GM18858 (cell line): ENCODE measurements at regions not wholly inside any gene's neighbourhood (a gene's known extent, or its start where the extent isn't known, plus 50 kb on each side); places are given as distances from the start of the nearest gene placed in this dataset.

ENCODE experiments used
- ATAC-seq: cut with Tn5 transposase; IDR thresholded peaks from one replicate; pipeline ENCODE4 v1.9.1; 2021; ENCODE audit not compliant: unreplicated experiment

DNA sequence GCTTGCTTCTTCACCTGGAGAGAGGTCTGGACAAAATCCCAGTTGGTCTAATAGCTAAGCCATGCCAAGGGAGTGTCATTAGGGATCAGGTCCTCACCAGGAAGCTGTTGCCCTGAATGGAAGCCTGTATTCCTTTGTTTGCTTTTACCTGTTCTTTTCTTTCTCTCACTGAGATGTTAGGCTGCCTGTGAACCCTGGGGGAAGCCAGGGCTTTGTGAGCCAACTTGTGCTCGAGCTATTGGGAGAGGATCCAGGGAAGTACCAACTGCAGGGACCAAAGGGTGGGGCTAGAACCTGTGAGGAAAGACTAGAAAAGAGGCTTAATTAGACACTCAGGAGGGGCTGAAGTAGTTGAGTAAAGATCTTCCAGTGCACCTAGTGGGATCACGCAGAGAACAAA, 451.2 kb upstream of the TLE4 start:
- ATAC-seq: no peak

DNA sequence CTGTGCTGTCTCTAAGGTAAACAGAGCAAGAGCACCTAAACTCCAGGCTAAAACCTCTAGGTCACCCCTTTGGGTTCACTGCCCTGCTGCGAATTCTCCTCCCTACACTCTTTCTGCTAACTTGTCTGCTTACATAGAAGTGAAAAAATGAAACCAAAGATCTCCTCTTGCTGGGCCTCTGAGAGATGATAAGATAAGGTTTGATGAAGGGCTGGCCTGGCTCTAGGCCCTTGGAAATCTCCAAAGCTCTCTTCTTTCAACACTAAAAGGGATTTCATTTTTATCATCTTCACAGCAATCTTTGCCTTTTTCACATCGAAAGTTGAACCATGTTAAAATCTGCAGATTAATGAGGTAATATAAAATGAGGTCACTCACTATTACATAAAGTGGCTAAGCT, 450.8 kb upstream of the TLE4 start:
- ATAC-seq: no peak

DNA sequence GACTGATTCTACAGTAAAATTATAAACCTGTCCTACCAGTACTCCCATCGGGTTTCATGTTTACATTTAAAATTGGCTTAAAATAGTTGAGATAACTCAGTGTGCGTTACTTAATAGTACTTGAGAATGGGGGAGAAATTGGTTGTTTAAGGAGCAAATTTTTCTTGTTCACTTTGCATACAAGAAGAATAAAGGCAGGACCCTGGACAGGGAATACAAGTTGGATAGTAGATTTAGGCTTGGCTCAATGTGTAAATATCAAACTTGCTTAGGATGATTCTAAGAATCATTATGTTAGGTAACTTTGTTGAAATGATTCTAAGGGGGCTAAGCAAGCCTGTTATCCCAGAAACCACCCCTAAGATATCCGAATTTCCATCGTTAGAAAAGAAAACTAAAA, 448.4 kb upstream of the TLE4 start:
- ATAC-seq: no peak

DNA sequence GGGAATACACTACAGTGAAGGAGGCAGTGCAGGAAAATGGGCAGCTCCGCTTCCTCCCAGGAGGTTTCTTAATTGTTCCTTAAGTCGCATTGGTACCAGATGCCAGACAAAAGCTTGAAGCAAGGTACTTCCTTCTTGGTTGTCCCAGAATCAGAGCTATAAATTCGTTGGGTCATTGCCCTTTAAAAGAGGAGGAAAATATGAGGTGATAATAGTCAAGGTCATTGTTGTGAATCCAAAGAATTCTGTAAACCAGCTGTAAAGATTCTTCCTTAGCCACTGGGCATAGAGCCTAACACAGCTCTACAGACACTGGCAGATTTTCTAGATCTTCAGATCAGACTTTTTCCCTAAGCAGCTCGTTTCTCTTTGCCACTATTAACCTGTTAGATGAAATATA, 444.1 kb upstream of the TLE4 start:
- ATAC-seq: no peak

DNA sequence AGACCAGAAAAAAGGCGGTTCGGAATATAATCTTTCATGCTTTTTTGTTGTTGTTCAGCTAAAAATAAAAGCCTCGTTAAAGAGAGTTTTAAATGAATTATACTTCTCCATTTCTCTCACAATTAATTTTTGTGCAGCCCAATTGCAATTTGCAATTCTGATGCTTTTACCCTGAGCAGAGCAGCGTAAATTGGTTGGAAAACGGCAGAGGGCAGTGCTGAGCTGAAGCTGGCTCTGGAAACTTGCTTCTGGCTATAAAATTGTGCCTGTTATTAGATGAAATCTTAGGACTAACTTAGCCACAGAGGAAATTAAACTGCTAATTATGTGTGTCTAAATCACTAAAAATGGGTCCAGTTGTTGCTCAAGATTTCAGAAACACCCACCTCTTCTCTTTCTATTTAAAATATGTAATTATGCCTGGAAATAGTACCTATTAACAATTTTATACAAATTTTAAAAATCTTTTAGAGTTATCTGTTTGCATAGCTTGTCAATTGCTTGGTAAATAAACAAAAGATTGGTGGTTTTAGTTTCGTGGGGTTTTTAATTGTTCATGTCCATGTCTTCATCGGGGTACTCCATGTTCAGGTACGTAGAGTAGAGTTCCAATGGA, 441.8 kb upstream of the TLE4 start:
- no peak for ATAC-seq

DNA sequence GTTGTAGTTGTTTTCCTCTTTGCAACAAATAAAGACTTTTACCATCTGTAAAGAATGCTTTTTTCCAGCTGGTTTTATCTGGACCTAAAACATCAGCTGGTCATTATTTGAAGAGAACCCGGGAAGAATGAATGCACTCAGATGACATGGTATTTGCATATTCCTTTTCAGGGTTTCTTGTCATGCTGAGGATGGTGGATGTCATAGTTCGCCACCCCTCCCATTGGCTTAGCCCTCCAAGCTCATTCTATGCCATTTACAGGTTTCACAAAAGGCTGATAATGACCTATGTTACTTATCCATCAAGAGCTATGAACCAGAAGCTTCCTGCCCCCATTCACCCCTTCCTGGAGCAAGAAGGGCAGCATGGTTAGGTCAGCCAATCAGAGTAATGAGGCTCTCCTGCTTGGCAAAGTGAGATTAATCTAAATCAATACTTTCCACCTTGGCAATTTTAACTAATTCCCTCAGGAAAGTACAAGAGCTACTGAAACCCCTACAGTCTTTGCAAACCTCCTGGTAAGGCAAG, 440.5 kb upstream of the TLE4 start:
- no peak for ATAC-seq

DNA sequence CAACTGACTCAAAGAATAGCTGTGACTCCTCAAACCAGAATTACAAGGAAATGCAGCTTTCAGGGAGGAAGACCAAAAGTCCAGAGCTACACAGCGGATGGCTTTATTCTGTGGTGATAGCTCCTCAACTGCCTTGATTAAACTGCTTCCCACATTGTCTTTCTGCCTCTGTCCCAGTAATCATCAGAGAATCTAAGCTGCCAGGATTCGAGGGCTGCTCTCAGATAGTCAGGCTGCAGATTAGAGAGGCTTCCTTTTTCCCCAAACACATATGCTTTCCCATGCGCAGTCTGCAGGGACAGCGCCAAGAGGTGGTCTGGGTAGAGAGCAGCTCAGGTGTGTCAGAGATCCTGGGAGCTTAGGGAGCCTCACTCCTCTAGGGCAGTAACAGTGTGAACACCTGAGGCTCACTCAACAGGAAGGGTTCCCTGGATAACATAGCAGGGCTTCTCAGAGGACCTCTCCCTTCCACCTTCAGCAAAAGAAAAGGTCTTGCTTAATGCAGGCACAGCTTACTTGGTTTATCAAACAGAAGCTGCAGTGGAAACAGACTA, 439.9 kb upstream of the TLE4 start:
- ATAC-seq: no peak

DNA sequence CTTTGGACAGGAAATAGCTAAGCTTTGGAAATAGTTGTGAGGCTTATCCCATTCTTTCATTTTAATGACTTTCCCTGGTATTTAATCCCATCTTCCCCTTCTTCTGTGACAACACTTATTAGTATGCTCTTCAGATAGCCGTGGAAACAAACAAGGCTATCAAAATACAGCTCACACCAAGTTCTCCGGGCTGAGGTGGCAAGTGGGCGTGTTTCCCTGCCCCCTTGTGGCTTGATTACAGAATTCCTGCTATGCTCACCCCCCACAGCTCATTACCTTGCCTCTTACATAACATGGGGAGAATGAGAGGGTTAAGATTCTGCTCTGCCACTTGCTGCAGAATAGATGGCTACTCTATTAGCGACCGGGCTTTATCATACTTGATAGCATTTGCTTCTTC, 437.1 kb upstream of the TLE4 start:
- ATAC-seq: no peak

DNA sequence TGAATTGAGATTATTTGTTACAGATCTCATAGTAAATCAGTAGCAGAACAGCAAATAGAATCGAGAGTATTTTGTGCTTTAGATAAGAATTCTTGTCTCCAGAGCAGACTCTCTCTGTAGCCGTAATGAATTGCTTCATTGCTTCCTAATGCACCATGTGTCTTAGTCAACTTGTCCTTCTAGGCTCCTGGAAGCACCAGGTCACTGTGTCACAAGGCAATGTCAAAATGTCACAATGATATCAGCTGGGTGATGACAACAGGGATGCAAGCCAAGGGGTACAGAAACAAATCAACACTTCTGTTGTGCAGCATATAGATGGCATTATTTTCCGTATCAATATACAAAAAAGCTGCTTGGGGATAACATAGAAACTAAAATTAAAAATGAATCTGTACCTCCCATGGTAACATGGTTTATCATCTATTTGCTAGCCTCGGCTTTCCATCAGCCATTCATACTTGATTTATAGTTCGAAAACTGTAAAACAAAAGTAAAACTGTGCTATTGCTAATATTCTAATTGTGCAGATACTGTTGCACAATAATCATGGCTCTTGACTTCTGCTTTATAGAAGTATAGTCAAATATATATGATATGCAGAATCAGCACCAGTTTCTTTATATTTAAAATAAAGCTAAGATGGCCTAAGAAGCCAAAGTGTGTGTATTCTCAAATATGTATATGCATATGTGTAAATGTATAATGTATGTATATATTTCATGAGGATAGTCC, 435.9 kb upstream of the TLE4 start:
- no peak for ATAC-seq

DNA sequence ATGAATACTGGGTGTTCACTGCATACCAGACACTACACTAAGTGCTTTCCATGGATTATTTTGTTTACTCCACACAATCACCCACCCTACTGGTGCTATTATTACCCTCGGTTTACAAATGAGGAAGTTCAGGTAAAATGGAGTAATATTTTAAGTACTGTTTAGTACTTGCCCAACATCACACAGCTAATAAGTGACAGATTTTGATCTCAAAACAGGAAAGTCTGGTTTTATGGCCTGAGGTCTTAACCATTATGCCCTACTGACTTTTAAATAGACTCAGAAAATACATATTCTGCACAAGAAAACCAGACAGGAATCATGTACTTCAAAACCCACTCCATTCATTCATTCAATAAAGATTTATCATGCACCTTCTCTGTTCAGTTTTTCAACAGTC, 431.0 kb upstream of the TLE4 start:
- ATAC-seq: no peak

DNA sequence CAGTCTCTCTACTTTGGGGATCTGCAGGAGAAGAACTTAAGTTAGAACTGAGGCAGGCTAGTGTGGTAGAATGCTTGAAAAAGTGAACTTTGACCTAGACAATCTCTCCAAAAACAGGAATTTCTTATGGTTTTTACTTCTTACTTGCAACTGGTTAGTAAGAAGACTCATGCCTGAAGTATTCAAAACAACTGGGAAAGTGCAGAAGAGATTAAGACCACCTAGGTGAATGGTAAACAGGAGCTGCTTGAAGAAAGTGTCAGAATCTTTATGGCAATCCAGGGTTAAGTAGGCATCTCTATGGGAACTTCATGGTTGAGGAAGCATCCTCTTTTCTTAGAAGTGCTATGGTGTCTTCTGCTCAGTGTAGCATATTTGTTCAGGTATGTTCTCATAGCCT, 428.6 kb upstream of the TLE4 start:
- ATAC-seq: no peak

DNA sequence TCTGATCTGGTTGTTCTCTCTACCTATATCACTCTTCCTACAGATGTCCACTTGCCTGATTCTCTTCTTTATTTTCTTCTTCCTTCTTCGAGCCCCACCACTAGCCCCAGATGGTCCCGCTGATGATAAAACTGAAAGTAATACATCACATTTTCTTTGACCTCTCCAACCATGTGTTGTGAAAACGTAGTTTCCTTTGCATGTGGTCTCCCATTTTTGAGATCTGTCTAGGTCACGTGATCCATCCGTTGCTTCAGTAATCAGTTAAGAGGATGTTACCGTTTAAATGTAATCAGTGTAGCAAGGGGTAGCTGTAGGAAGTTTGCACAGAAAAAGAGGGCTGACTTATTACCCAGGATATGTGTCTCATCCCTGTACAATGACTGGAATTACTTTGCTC, 426.3 kb upstream of the TLE4 start:
- no peak for ATAC-seq

DNA sequence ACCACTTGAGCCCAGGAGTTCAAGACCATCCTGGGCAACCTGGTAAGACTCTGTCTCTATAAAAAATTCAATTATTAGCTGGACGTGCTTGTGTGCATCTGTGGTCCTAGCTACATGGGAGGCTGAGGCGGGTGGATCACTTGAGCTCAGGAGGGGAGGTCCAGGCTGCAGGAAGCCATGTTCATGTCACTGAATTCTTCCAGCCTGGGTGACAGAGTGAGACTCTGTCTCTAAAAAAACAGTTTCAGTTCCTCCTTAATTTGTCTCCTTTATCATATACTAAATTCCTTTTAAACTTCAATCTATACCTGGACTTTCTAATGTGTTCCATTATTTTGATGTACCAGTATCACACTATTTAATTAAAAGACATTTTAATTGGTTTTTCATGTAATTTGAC, 422.2 kb upstream of the TLE4 start:
- no peak for ATAC-seq

DNA sequence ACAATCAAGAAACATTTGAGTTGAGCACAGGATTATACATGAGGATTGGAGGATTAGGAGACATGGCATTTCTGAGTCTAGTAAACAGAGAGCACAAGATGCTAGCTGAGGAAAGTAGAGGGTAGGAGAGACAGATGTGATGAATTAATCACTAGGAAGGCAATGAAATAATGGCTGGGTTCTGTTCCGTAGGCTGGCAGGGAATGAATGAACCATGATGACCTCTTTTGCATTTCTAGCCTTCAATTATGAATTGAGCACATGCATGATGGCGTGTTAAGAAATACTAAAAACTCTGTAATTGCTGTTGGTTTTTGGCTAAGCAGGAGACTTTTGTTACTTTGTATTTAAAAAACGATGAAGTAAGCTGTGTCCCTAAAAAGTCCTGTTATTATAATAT, 420.0 kb upstream of the TLE4 start:
- no peak for ATAC-seq

DNA sequence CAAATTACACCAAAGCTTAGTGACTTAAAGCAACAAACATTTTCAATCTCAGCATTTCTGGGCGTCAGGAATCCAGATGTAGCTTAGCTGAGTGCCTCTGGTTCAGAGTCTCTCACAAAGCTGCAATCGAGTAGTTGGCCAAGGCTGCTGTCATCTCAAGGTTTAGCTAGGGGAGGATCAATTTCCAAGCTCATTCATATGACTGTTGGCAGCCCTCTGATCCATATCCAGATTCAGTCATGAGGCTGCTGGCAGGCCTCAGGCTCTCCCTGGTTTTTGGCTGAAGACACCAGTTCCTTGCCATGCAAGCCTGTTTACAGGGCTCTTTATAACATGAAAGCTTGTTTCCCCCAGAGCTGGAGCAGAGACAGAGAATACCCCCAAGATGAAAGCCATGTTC, 419.5 kb upstream of the TLE4 start:
- ATAC-seq: no peak

DNA sequence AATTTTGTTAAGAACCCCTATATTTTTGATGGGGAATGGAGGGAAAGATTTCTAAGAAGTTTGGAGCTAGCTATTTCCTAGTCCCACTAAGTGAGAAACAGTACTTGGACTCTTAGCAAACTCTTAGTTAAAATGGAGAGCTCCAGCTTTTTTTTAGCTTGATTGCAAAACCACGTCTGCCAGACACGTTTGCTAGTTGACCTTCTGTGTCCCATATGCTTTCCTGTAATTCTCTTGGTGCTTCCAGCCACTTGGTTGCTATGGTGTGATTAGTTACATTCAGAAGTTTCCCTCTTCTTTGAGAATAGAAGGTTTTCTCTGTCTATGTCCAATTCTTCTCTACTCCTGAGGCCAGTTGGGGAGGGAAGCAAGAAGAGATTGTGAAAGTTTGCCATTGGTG, 417.0 kb upstream of the TLE4 start:
- ATAC-seq: no peak

DNA sequence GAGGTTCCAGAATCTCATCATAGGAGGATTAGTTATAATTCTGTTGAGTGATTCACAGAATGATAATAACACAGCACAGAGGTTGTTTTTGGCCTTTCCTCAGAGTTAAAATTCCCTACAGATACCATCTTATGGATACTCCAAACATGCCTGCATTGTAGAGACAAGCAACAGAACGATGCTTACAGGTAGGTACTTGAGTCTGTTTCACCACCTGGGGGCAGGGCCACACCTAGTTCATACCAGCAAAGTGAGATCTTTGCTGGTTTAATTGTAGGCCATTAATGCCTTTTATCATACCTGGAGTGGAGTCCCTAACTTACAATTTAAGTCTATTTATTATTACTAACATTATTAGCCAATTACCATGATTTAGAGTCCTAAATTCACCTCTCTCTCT, 416.5 kb upstream of the TLE4 start:
- no peak for ATAC-seq

DNA sequence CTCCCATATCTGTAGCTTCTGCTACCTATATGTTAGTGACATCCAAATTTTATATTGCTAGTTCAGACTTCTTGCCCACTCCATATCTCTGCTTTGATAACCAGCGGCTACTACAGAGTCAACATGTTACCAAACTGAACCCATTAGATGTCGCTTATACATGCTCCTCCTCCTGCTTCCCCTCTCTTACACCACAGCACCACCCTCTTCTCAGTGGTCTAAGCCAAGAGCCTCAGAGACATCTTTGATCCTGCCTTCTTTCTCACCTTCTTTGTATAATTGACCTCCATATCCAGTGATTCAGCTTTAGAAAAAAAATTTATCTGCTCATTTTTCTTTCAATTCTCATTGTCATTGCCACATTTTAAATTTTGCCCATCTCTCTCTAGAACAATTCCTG, 408.2 kb upstream of the TLE4 start:
- no peak for ATAC-seq

DNA sequence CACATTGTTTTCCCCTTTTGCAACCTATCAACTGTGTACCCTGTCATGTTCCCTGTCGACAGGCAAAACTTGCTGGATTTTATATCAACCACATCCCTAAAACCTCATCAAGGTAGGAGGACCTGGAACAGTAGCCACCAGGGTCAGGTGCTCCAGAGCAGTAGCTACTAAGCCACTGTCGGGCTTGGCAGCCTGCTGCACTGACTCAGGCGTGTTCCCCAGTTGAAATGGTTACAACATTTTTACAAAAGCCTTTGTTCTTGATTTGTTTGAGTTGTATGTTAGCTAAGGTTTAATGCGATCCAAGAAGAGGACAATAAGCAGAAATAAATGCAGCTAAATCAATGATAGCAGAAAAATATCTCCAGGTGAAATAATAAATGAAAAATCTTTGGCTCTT, 407.4 kb upstream of the TLE4 start:
- ATAC-seq: no peak

DNA sequence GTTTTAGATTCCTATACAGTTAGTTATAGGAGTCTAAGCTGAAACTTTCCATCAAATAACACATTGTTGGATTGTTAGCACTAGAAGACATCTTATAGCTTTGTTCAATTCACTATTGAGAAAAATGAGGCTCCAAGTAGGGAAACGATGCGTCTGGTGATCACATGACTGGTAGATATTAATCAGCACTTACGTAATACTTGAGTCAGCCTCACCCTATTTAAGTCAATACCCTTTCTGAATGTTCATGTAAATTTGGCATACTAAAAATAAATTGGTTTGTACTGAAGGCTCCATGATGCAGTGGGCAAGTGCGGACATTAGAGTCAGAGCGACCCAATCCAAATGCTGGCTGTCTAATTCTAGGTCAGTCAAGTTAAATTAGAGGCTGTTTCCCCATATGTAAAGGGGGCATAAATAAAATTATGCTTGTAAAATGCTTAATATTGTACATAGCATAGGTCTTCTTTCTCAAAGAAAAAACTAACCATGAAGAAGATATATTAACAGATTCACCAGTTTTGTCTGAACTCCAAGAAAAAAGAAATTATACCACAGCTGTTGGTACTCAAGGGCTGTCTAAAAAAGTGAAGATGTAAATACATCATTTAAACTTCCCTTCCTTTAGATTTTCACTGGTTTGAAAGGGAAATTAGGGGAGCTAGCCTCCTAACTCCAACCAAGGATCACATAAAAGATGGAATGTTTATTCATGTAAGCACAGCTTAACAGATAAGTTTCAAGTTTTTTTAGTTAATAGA, 406.6 kb upstream of the TLE4 start:
- ATAC-seq: no peak

DNA sequence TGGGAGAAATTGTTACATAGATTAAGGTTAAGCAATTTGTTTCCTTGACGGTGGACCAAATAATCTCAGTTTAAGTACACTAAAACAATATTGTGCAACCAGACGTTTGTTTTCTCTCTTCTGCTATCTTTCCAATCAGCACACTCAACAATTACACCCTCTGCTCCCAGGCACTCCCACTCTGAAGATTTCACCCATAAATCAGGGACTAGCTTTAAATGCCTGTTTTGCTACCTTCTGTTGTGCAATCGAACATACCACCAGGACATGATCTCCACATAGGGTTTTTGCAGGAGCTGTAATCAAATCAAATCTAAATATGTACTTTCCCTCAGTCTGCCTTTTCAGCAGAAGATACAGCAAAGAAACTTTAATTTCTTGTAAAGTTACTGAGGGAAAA, 405.8 kb upstream of the TLE4 start:
- no peak for ATAC-seq

DNA sequence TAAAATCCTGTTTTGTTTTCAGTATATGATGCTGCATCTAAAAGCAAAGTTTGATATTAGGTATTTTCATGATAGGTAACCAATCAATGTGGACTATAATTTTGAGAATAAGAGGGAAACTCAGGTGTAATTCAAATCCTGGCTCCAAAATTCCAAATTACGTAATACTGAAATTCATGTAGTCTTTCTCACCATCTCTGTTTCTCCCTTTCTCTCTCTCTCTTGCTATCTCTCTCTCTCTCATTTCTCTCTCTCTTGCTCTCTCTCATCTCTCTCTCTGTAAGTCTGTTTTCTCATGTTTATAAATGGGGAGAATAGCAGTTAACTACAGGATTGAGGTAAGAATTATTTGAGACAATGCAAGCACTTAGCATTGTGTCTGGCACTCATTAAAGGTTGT, 401.1 kb upstream of the TLE4 start:
- ATAC-seq: no peak
